ENCODE measurements at regions not wholly inside any gene's neighbourhood (a gene's known extent, or its start where the extent isn't known, plus 50 kb on each side); places are given as distances from the start of the nearest gene placed in this dataset.

GRCh38 chr3:40878464-40878905 is 320.8 kb upstream of the CTNNB1 start:
- H3K9me3 ChIP-seq (ENCODE audit: low read length), result no peaks in the 10 kb centered on the region
- H3K4me1 ChIP-seq (ENCODE audit: insufficient read depth, low read length, poor library complexity, severe bottlenecking), result no peaks in the 10 kb centered on the region
- ChIA-PET POLR2A (no interaction called here), CTCF (ENCODE audit: unreplicated experiment) (no interaction called here)
- H4K20me1 ChIP-seq (ENCODE audit: insufficient read depth, low read length), result no peaks in the 10 kb centered on the region
- no peaks in the 10 kb centered on the region for H3K36me3 ChIP-seq (ENCODE audit: insufficient read depth, low read length)
- no peak overlapping the region for H3K4me2 ChIP-seq (ENCODE audit: low read length)
- no peaks in the 10 kb centered on the region for H3K79me2 ChIP-seq (ENCODE audit: insufficient read depth, low read depth, low read length)
- TF ChIP-seq CTCF (conservative IDR thresholded peaks at IDR 0.05; ENCODE audit: low read length) (no peak), EZH2phosphoT487 (IDR thresholded peaks at IDR 0.05; ENCODE audit: borderline replicate concordance, low read depth, low read length) (no peak)
- H3K9me2 ChIP-seq (ENCODE audit: insufficient read depth, low read length), result no peaks in the 10 kb centered on the region
- no peak overlapping the region for H3K27ac ChIP-seq (ENCODE audit: low read depth, low read length, poor library complexity, severe bottlenecking)
- no peak for DNase-seq (ENCODE audit: low spot score)
- intact Hi-C loops (cut with micrococcal nuclease; ENCODE audit: unreplicated experiment), result no loop called here
- H3K4me3 ChIP-seq (ENCODE audit: low read depth, low read length, poor library complexity, severe bottlenecking), result no peak overlapping the region
- H2AFZ ChIP-seq (ENCODE audit: low read length), result no peak overlapping the region
- BruUV-seq (replicated peaks), result no TSS peak

- TF ChIP-seq CTCF (conservative IDR thresholded peaks at IDR 0.05; ENCODE audit: low read length) (no peak), EZH2phosphoT487 (IDR thresholded peaks at IDR 0.05; ENCODE audit: borderline replicate concordance, low read depth, low read length) (no peak)
- Histone ChIP-seq H4K20me1 (ENCODE audit: insufficient read depth, low read length) (no peaks in the 10 kb centered on the region), H3K27ac (ENCODE audit: low read depth, low read length, poor library complexity, severe bottlenecking) (no peak overlapping the region), H3K4me1 (ENCODE audit: insufficient read depth, low read length, poor library complexity, severe bottlenecking) (no peaks in the 10 kb centered on the region), H3K9me3 (ENCODE audit: low read length) (no peaks in the 10 kb centered on the region), H3K36me3 (ENCODE audit: insufficient read depth, low read length) (no peaks in the 10 kb centered on the region), H3K9me2 (ENCODE audit: insufficient read depth, low read length) (no peaks in the 10 kb centered on the region), H3K4me3 (ENCODE audit: low read depth, low read length, poor library complexity, severe bottlenecking) (no peak overlapping the region), H3K4me2 (ENCODE audit: low read length) (no peak overlapping the region), H2AFZ (ENCODE audit: low read length) (no peak overlapping the region), H3K79me2 (ENCODE audit: insufficient read depth, low read depth, low read length) (no peaks in the 10 kb centered on the region)
- no TSS peak for BruUV-seq (replicated peaks)
- ChIA-PET POLR2A (no interaction called here), CTCF (ENCODE audit: unreplicated experiment) (no interaction called here)
- intact Hi-C loops (cut with micrococcal nuclease; ENCODE audit: unreplicated experiment), result no loop called here
- DNase-seq (ENCODE audit: low spot score), result no peak
Measured at GRCh38 chr3:40885430-40885829, 313.9 kb upstream of the CTNNB1 start.

- H3K4me1 ChIP-seq (ENCODE audit: insufficient read depth, low read length, poor library complexity, severe bottlenecking), result no peaks in the 10 kb centered on the region
- no TSS peak for BruUV-seq (replicated peaks)
- no peaks in the 10 kb centered on the region for H3K79me2 ChIP-seq (ENCODE audit: insufficient read depth, low read depth, low read length)
- no peaks in the 10 kb centered on the region for H4K20me1 ChIP-seq (ENCODE audit: insufficient read depth, low read length)
- CTCF ChIA-PET (ENCODE audit: unreplicated experiment), result no interaction called here
- no peak overlapping the region for H3K4me2 ChIP-seq (ENCODE audit: low read length)
- POLR2A ChIA-PET, result no interaction called here
- H3K9me3 ChIP-seq (ENCODE audit: low read length), result no peaks in the 10 kb centered on the region
- H3K4me3 ChIP-seq (ENCODE audit: low read depth, low read length, poor library complexity, severe bottlenecking), result no peak overlapping the region
- intact Hi-C loops (cut with micrococcal nuclease; ENCODE audit: unreplicated experiment), result no loop called here
- TF ChIP-seq EZH2phosphoT487 (IDR thresholded peaks at IDR 0.05; ENCODE audit: borderline replicate concordance, low read depth, low read length), result no peak
- no peak for TF ChIP-seq CTCF (conservative IDR thresholded peaks at IDR 0.05; ENCODE audit: low read length)
- no peak for DNase-seq (ENCODE audit: low spot score)
- no peaks in the 10 kb centered on the region for H3K36me3 ChIP-seq (ENCODE audit: insufficient read depth, low read length)
- H2AFZ ChIP-seq (ENCODE audit: low read length), result no peak overlapping the region
- no peak overlapping the region for H3K27ac ChIP-seq (ENCODE audit: low read depth, low read length, poor library complexity, severe bottlenecking)
- no peaks in the 10 kb centered on the region for H3K9me2 ChIP-seq (ENCODE audit: insufficient read depth, low read length)
Measured at GRCh38 chr3:40886660-40887425, 312.5 kb upstream of the CTNNB1 start.

Data from OCI-LY7 (cell line).